ENCODE measurements at regions not wholly inside any gene's neighbourhood (a gene's known extent, or its start where the extent isn't known, plus 50 kb on each side); places are given as distances from the start of the nearest gene placed in this dataset.
A peak's percentile ranks its signal among the peaks of the same experiment; 100 is the strongest.

GRCh38 chr10:4373098-4373497 lies 452.9 kb upstream of the AKR1E2 start:
- no peak for DNase-seq

- DNase-seq: peak; percentile 60
These were observed 453.4 kb upstream of the AKR1E2 start for GRCh38 chr10:4372601-4373000.

GRCh38 chr10:4371691-4372295 lies 454.2 kb upstream of the AKR1E2 start:
- DNase-seq: no peak

- no peak for DNase-seq
These were observed 455.6 kb upstream of the AKR1E2 start for GRCh38 chr10:4370376-4370775.

GRCh38 chr10:4361581-4361980 lies 464.4 kb upstream of the AKR1E2 start:
- DNase-seq: no peak

GRCh38 chr10:4359003-4359402 lies 467.0 kb upstream of the AKR1E2 start:
- DNase-seq: no peak

GRCh38 chr10:4357911-4358310 lies 468.1 kb upstream of the AKR1E2 start:
- DNase-seq: no peak

GRCh38 chr10:4355350-4355749 lies 470.7 kb upstream of the AKR1E2 start:
- DNase-seq: no peak

- DNase-seq: no peak
These were observed 471.6 kb upstream of the AKR1E2 start for GRCh38 chr10:4354382-4354812.

- DNase-seq: no peak
These were observed 472.0 kb upstream of the AKR1E2 start for GRCh38 chr10:4353964-4354363.

- no peak for DNase-seq
These were observed 472.9 kb upstream of the AKR1E2 start for GRCh38 chr10:4353059-4353655.

GRCh38 chr10:4352414-4352961 lies 473.5 kb upstream of the AKR1E2 start:
- DNase-seq: no peak

- DNase-seq: no peak
These were observed 474.1 kb upstream of the AKR1E2 start for GRCh38 chr10:4351723-4352413.

GRCh38 chr10:4347397-4347796 lies 478.6 kb upstream of the AKR1E2 start:
- no peak for DNase-seq

GRCh38 chr10:4345877-4346646 lies 479.9 kb upstream of the AKR1E2 start:
- DNase-seq: no peak

- DNase-seq: peak; percentile 92
These were observed 481.5 kb upstream of the AKR1E2 start for GRCh38 chr10:4344492-4344994.

- peak; percentile 45 for DNase-seq
These were observed 482.1 kb upstream of the AKR1E2 start for GRCh38 chr10:4343873-4344272.

GRCh38 chr10:4343091-4343490 lies 482.9 kb upstream of the AKR1E2 start:
- DNase-seq: no peak

GRCh38 chr10:4338768-4339167 lies 487.2 kb upstream of the AKR1E2 start:
- no peak for DNase-seq

- DNase-seq: no peak
These were observed 488.4 kb upstream of the AKR1E2 start for GRCh38 chr10:4337563-4337962.

- DNase-seq: no peak
These were observed 491.1 kb upstream of the AKR1E2 start for GRCh38 chr10:4334871-4335270.

- no peak for DNase-seq
These were observed 492.0 kb upstream of the AKR1E2 start for GRCh38 chr10:4334015-4334414.

- DNase-seq: no peak
These were observed 492.5 kb upstream of the AKR1E2 start for GRCh38 chr10:4333459-4333894.

All from femur (tissue), 1 donor.